Heart left ventricle (tissue), 13 donors: ENCODE measurements at regions not wholly inside any gene's neighbourhood (a gene's known extent, or its start where the extent isn't known, plus 50 kb on each side); places are given as distances from the start of the nearest gene placed in this dataset.

Experiments used
- CTCF ChIP-seq, 12 donors: fragments of 200-600 bp; sonication (generic) in 4 of 12; IDR thresholded peaks; one replicate each; pipeline versions ENCODE4 v1.5.0 to v1.8.0; 2018 to 2022; ENCODE audit warnings: antibody characterized with exemption in 12 of 12, mild to moderate bottlenecking in 5 of 12
- POLR2A ChIP-seq, 2 donors: fragments of 450-650 bp; IDR thresholded peaks; one replicate each; pipeline ENCODE4 v1.6.1; 2017; ENCODE audit warnings: antibody characterized with exemption in 2 of 2, mild to moderate bottlenecking in 2 of 2, moderate library complexity in 2 of 2
- donor health status: ischemic (EF 13 %, LVEDD 7.1; RV severe dilation, severe dysfunction).
- donor health status: DM: no; HTN: yes; CAD: no.
- donor health status: DM: no; HTN: no; CAD: no.
- donor health status: ischemic (EF 25% LVEDD 6.9; RV normal size, moderate dysfunction).
- donor health status: ischemic (EF 25% LVEDD 5.7; RV mildly dilated, moderate dysfunction).
- donor health status: ischemic (EF 35%, LVEDD 5.7; RV mildly dilated, moderate dysfunction).
- donor health status: nonischemic (EF 11% LVEDD 7.7; RV severe dilation, severe dysfunction).
- donor health status: DM: yes; HTN: yes; CAD: no.
- donor health status: PGD.
- donor health status: ischemic (EF 29% LVEDD 5.4; RV normal size, mild dysfunction).
- donor health status: nonischemic (EF 23%, LVEDD 6.1; RV moderate dilation, normal function).

GRCh38 chr5:33276628-33276950, 164.2 kb upstream of the TARS1 start:
- no peak for TF ChIP-seq CTCF (IDR thresholded peaks at IDR 0.05)
- TF ChIP-seq POLR2A (IDR thresholded peaks at IDR 0.05), result no peak
